ENCODE measurements at regions not wholly inside any gene's neighbourhood (a gene's known extent, or its start where the extent isn't known, plus 50 kb on each side); places are given as distances from the start of the nearest gene placed in this dataset.

- TF ChIP-seq, protein P1, sequence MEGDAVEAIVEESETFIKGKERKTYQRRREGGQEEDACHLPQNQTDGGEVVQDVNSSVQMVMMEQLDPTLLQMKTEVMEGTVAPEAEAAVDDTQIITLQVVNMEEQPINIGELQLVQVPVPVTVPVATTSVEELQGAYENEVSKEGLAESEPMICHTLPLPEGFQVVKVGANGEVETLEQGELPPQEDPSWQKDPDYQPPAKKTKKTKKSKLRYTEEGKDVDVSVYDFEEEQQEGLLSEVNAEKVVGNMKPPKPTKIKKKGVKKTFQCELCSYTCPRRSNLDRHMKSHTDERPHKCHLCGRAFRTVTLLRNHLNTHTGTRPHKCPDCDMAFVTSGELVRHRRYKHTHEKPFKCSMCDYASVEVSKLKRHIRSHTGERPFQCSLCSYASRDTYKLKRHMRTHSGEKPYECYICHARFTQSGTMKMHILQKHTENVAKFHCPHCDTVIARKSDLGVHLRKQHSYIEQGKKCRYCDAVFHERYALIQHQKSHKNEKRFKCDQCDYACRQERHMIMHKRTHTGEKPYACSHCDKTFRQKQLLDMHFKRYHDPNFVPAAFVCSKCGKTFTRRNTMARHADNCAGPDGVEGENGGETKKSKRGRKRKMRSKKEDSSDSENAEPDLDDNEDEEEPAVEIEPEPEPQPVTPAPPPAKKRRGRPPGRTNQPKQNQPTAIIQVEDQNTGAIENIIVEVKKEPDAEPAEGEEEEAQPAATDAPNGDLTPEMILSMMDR (IDR thresholded peaks at IDR 0.05) = no peak
- TF ChIP-seq POLR2A (IDR thresholded peaks at IDR 0.05) = no peak
Observed at GRCh38 chr2:234631646-234632514, 135.0 kb upstream of the ARL4C start.
